ENCODE measurements at regions not wholly inside any gene's neighbourhood (a gene's known extent, or its start where the extent isn't known, plus 50 kb on each side); places are given as distances from the start of the nearest gene placed in this dataset.

DNA sequence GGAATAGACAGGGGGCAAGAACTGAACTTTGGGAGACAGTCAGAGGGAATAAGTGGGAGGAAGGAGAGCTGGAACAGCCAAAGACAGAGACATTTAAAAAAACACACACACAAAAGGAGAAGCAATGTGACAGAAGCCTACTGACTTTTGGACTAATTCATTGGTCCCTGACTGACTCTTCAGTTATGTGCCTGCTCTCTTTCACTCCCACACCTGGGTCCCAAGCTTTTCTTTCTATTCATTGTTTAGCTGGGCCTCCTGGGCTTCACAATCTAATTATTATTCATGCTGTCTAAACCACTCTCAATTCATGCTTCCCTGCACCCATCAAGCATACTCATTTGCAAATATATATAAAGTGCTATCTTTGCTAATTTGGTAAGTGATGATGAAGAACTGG lies 139.2 kb upstream of the IRS4 start:
- ATAC-seq (peak; percentile 45; the same call in 2 of the 3 replicates), DNase-seq (ENCODE audit: low spot score) (peak; percentile 3)
- Histone ChIP-seq H3K27me3 (ENCODE audit: insufficient read depth) (no peaks in the 10 kb centered on the region), H3K4me1 (ENCODE audit: insufficient read depth) (peaks cover 13% of the 10 kb centered on the region; the same call in 1 of the 2 replicates), H3K9me2 (ENCODE audit: insufficient read depth) (no peaks in the 10 kb centered on the region), H3K4me3 (no peak overlapping the region), H3K79me2 (replicated peaks; ENCODE audit: insufficient read depth) (no peaks in the 10 kb centered on the region), H3K4me2 (peak overlapping the region; percentile 60; the same call in 1 of the 2 replicates), H3K27ac (ENCODE audit: low read depth) (no peak overlapping the region), H3F3A (replicated peaks; ENCODE audit: low read depth) (no peaks in the 10 kb centered on the region), H3K36me3 (ENCODE audit: insufficient read depth) (no peaks in the 10 kb centered on the region), H4K20me1 (replicated peaks; ENCODE audit: insufficient read depth) (no peaks in the 10 kb centered on the region), H2AFZ (no peak overlapping the region; the same call in 1 of the 2 replicates)
- no peak overlapping the region for H3K4me3 Mint-ChIP-seq
- H3K27ac Mint-ChIP-seq: peak overlapping the region; percentile 45
- H3K9me3 Mint-ChIP-seq: peaks cover 22% of the 10 kb centered on the region; the same call in 2 of the 3 replicates
- H3K27me3 Mint-ChIP-seq (ENCODE audit: insufficient read depth, low read depth, poor library complexity): peaks cover 2% of the 10 kb centered on the region
- peaks cover 14% of the 10 kb centered on the region; the same call in 2 of the 3 replicates for H3K36me3 Mint-ChIP-seq (ENCODE audit: low read depth)
- peaks cover 13% of the 10 kb centered on the region; the same call in 2 of the 3 replicates for H3K4me1 Mint-ChIP-seq
- TF ChIP-seq EZH2phosphoT487 (IDR thresholded peaks at IDR 0.05; ENCODE audit: unreplicated experiment) (no peak), POLR2AphosphoS5 (IDR thresholded peaks at IDR 0.05; ENCODE audit: low read depth) (no peak), CREB1 (CRISPR knock-in tag; IDR thresholded peaks at IDR 0.05; ENCODE audit: low read depth) (no peak), NANOG (IDR thresholded peaks at IDR 0.05; ENCODE audit: borderline replicate concordance) (no peak), EZH2 (IDR thresholded peaks at IDR 0.05; ENCODE audit: low read depth, unreplicated experiment) (no peak), ZNF114 (CRISPR knock-in tag; IDR thresholded peaks at IDR 0.05) (no peak), ZNF331 (CRISPR knock-in tag; IDR thresholded peaks at IDR 0.05; ENCODE audit: low read depth) (no peak), JUNB (IDR thresholded peaks at IDR 0.05; ENCODE audit: unreplicated experiment) (no peak), STAT1 (IDR thresholded peaks at IDR 0.05; ENCODE audit: unreplicated experiment) (no peak)
- TF ChIP-seq, protein P1, sequence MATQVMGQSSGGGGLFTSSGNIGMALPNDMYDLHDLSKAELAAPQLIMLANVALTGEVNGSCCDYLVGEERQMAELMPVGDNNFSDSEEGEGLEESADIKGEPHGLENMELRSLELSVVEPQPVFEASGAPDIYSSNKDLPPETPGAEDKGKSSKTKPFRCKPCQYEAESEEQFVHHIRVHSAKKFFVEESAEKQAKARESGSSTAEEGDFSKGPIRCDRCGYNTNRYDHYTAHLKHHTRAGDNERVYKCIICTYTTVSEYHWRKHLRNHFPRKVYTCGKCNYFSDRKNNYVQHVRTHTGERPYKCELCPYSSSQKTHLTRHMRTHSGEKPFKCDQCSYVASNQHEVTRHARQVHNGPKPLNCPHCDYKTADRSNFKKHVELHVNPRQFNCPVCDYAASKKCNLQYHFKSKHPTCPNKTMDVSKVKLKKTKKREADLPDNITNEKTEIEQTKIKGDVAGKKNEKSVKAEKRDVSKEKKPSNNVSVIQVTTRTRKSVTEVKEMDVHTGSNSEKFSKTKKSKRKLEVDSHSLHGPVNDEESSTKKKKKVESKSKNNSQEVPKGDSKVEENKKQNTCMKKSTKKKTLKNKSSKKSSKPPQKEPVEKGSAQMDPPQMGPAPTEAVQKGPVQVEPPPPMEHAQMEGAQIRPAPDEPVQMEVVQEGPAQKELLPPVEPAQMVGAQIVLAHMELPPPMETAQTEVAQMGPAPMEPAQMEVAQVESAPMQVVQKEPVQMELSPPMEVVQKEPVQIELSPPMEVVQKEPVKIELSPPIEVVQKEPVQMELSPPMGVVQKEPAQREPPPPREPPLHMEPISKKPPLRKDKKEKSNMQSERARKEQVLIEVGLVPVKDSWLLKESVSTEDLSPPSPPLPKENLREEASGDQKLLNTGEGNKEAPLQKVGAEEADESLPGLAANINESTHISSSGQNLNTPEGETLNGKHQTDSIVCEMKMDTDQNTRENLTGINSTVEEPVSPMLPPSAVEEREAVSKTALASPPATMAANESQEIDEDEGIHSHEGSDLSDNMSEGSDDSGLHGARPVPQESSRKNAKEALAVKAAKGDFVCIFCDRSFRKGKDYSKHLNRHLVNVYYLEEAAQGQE (IDR thresholded peaks at IDR 0.05; ENCODE audit: unreplicated experiment): no peak
- TF ChIP-seq, protein P2, sequence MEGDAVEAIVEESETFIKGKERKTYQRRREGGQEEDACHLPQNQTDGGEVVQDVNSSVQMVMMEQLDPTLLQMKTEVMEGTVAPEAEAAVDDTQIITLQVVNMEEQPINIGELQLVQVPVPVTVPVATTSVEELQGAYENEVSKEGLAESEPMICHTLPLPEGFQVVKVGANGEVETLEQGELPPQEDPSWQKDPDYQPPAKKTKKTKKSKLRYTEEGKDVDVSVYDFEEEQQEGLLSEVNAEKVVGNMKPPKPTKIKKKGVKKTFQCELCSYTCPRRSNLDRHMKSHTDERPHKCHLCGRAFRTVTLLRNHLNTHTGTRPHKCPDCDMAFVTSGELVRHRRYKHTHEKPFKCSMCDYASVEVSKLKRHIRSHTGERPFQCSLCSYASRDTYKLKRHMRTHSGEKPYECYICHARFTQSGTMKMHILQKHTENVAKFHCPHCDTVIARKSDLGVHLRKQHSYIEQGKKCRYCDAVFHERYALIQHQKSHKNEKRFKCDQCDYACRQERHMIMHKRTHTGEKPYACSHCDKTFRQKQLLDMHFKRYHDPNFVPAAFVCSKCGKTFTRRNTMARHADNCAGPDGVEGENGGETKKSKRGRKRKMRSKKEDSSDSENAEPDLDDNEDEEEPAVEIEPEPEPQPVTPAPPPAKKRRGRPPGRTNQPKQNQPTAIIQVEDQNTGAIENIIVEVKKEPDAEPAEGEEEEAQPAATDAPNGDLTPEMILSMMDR (conservative IDR thresholded peaks at IDR 0.05; ENCODE audit: low read depth in 2 of 2): no peak
- TF ChIP-seq, protein P3, sequence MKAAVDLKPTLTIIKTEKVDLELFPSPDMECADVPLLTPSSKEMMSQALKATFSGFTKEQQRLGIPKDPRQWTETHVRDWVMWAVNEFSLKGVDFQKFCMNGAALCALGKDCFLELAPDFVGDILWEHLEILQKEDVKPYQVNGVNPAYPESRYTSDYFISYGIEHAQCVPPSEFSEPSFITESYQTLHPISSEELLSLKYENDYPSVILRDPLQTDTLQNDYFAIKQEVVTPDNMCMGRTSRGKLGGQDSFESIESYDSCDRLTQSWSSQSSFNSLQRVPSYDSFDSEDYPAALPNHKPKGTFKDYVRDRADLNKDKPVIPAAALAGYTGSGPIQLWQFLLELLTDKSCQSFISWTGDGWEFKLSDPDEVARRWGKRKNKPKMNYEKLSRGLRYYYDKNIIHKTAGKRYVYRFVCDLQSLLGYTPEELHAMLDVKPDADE (IDR thresholded peaks at IDR 0.05): no peak
- TF ChIP-seq, protein P4, sequence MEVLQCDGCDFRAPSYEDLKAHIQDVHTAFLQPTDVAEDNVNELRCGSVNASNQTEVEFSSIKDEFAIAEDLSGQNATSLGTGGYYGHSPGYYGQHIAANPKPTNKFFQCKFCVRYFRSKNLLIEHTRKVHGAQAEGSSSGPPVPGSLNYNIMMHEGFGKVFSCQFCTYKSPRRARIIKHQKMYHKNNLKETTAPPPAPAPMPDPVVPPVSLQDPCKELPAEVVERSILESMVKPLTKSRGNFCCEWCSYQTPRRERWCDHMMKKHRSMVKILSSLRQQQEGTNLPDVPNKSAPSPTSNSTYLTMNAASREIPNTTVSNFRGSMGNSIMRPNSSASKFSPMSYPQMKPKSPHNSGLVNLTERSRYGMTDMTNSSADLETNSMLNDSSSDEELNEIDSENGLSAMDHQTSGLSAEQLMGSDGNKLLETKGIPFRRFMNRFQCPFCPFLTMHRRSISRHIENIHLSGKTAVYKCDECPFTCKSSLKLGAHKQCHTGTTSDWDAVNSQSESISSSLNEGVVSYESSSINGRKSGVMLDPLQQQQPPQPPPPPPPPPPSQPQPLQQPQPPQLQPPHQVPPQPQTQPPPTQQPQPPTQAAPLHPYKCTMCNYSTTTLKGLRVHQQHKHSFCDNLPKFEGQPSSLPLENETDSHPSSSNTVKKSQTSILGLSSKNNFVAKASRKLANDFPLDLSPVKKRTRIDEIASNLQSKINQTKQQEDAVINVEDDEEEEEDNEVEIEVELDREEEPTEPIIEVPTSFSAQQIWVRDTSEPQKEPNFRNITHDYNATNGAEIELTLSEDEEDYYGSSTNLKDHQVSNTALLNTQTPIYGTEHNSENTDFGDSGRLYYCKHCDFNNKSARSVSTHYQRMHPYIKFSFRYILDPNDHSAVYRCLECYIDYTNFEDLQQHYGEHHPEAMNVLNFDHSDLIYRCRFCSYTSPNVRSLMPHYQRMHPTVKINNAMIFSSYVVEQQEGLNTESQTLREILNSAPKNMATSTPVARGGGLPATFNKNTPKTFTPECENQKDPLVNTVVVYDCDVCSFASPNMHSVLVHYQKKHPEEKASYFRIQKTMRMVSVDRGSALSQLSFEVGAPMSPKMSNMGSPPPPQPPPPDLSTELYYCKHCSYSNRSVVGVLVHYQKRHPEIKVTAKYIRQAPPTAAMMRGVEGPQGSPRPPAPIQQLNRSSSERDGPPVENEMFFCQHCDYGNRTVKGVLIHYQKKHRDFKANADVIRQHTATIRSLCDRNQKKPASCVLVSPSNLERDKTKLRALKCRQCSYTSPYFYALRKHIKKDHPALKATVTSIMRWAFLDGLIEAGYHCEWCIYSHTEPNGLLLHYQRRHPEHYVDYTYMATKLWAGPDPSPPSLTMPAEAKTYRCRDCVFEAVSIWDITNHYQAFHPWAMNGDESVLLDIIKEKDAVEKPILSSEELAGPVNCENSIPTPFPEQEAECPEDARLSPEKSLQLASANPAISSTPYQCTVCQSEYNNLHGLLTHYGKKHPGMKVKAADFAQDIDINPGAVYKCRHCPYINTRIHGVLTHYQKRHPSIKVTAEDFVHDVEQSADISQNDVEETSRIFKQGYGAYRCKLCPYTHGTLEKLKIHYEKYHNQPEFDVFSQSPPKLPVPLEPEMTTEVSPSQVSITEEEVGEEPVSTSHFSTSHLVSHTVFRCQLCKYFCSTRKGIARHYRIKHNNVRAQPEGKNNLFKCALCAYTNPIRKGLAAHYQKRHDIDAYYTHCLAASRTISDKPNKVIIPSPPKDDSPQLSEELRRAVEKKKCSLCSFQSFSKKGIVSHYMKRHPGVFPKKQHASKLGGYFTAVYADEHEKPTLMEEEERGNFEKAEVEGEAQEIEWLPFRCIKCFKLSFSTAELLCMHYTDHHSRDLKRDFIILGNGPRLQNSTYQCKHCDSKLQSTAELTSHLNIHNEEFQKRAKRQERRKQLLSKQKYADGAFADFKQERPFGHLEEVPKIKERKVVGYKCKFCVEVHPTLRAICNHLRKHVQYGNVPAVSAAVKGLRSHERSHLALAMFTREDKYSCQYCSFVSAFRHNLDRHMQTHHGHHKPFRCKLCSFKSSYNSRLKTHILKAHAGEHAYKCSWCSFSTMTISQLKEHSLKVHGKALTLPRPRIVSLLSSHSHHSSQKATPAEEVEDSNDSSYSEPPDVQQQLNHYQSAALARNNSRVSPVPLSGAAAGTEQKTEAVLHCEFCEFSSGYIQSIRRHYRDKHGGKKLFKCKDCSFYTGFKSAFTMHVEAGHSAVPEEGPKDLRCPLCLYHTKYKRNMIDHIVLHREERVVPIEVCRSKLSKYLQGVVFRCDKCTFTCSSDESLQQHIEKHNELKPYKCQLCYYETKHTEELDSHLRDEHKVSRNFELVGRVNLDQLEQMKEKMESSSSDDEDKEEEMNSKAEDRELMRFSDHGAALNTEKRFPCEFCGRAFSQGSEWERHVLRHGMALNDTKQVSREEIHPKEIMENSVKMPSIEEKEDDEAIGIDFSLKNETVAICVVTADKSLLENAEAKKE (CRISPR knock-in tag; IDR thresholded peaks at IDR 0.05): no peak
